ENCODE measurements at regions not wholly inside any gene's neighbourhood (a gene's known extent, or its start where the extent isn't known, plus 50 kb on each side); places are given as distances from the start of the nearest gene placed in this dataset.

DNA sequence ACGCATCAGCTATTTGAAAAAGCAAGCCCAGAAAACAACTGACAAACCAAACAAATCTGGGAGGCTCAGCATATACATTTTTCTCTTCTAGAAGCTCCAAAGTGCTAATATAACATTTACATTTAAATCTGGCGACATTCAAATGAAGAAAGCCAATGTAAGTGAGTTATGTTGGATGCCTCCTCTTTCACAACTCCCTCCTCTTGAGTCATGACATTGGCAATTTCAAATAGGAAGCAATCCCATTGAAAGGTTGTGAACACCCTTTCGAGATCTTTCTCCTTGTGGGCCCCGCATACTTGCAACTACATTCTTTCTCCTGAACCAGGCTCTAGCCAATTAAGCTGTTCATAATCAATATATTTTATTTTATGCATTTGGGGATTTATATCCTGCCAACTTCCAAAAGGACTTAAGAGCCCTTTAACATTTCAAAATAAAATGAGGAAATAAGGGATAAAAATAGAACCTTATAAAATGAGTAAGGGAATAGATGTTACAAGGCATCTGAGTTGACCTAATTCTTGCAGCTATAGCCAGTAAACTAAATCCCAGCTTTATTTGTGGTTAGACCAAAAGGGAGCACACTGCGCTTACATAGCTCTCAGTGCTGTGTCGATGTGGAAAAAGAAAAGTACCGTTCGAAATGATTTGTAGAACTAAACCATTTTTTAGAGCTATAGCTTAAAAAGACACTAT lies 129.5 kb upstream of the SESN3 start:
- no peak overlapping the region for H3K27ac ChIP-seq
- no peaks in the 10 kb centered on the region for H3K36me3 ChIP-seq
- ATAC-seq = no peak
- 90 to 93% methylated on average over 8 of the region's 8 CpGs for WGBS, 2 donors
- no peak for TF ChIP-seq CTCF (IDR thresholded peaks at IDR 0.05)
- no peaks in the 10 kb centered on the region for H3K9me3 ChIP-seq
- no peaks in the 10 kb centered on the region for H3K27me3 ChIP-seq
- FAIRE-seq = no peak
- DNase-seq = no peak
- no peak overlapping the region for H3K4me3 ChIP-seq
- peaks cover 0 to 16% (median 13%) of the 10 kb centered on the region in 3 donors for H3K4me1 ChIP-seq
- intact Hi-C loops (cut with DNase I) = no loop called here

DNA sequence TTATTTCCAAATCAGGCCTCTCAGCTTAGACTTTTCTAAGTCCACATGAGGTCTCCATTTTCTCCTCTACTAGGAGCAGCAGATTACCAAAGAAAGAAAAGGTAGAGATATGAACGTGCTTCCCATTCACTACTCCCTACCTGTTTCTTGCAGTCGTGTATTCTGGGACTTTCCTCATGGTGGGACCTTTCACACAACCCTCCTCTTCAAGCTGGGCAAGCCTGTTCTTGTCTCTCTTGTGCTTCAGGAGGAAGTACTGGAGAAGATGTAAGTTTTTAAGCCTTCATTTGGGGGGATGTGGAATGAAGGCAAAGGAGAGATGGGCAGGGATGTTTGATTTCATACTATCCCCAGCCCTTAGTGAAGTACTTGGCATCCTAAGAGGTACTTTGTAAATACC lies 128.8 kb upstream of the SESN3 start:
- peaks cover 0 to 11% (median 6%) of the 10 kb centered on the region in 3 donors for H3K4me1 ChIP-seq
- no peak overlapping the region for H3K27ac ChIP-seq
- no peak overlapping the region for H3K4me3 ChIP-seq
- no peaks in the 10 kb centered on the region for H3K36me3 ChIP-seq
- no peak for FAIRE-seq
- intact Hi-C loops (cut with DNase I) = no loop called here
- no peaks in the 10 kb centered on the region for H3K9me3 ChIP-seq
- TF ChIP-seq CTCF (IDR thresholded peaks at IDR 0.05) = no peak
- WGBS, 2 donors = 71 to 77% methylated on average over 2 of the region's 2 CpGs
- no peaks in the 10 kb centered on the region for H3K27me3 ChIP-seq
- no peak for ATAC-seq
- no peak for DNase-seq

DNA sequence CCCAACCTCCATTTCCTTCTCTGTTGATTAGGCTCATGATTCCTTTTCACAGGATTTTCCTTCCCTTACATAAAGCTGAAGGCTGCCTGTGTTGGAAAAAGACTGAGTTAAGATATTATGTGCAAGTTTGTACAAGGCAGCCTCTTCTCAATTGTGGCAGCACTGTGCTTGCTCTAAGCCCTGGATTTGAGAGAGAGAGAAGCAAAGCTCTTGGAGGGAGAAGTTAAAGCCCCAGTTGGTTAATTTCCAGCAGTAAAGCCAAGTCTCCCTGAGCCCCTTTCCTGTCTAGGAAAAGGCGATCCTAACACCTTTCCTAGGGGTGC lies 128.3 kb upstream of the SESN3 start:
- H3K27me3 ChIP-seq = no peaks in the 10 kb centered on the region
- no peak for FAIRE-seq
- WGBS, 2 donors = 94 to 98% methylated on average over 1 of the region's 1 CpG
- H3K27ac ChIP-seq = no peak overlapping the region
- intact Hi-C loops (cut with DNase I) = no loop called here
- no peaks in the 10 kb centered on the region for H3K36me3 ChIP-seq
- peaks cover 0 to 7% (median 4%) of the 10 kb centered on the region in 3 donors for H3K4me1 ChIP-seq
- no peak overlapping the region for H3K4me3 ChIP-seq
- TF ChIP-seq CTCF (IDR thresholded peaks at IDR 0.05) = no peak
- H3K9me3 ChIP-seq = no peaks in the 10 kb centered on the region
- DNase-seq = no peak
- ATAC-seq = no peak

DNA sequence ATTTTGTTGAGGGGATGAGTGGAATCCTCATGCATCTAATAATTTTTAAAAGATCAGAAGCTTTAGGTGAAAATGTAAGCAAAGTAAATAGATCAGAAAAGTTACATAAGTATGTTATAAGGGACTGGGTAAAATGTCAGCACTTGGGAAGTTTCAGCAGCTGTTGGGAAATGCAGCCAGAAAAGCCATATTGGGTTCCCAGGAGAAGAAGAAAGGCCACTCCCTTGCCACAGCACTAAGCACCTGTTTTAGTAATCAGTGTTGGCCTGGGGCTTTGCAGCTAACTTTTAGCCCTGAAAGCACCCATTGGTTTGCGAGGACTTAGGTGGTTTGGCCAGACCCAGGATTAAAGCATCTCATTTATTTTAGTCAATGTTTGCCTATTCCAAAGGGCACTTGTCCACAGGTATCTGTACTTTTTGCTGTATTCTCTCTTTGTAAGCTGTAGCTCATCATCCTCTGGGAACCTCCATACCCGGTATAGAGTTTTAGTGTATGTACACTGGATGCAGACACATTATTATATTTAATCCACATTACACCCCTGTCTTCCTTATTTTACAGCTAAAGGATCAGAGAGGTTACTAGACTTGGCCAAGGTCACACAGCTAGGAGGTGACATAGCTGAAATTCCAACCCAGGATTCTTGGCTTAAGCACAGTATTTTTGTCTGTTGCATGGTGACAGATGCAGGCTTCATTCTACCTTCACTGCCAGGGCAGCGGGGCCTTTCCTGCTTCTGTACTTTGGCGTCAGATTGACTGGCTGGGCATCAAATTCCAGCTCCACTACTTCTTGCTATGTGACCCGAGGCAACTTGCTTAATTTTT lies 127.7 kb upstream of the SESN3 start:
- intact Hi-C loops (cut with DNase I) = no loop called here
- no peaks in the 10 kb centered on the region for H3K36me3 ChIP-seq
- FAIRE-seq (no peak), ATAC-seq (peak; percentile 43 to 66 (median 52)), DNase-seq (peak in 1 of 6 donors; percentile 20)
- no peak for TF ChIP-seq CTCF (IDR thresholded peaks at IDR 0.05)
- H3K4me3 ChIP-seq = no peak overlapping the region
- H3K27me3 ChIP-seq = no peaks in the 10 kb centered on the region
- H3K27ac ChIP-seq = no peak overlapping the region
- 51 to 60% methylated on average over 5 of the region's 5 CpGs for WGBS, 2 donors
- no peaks in the 10 kb centered on the region for H3K9me3 ChIP-seq
- H3K4me1 ChIP-seq = peaks cover 0 to 4% (median under 1%) of the 10 kb centered on the region in 3 donors

DNA sequence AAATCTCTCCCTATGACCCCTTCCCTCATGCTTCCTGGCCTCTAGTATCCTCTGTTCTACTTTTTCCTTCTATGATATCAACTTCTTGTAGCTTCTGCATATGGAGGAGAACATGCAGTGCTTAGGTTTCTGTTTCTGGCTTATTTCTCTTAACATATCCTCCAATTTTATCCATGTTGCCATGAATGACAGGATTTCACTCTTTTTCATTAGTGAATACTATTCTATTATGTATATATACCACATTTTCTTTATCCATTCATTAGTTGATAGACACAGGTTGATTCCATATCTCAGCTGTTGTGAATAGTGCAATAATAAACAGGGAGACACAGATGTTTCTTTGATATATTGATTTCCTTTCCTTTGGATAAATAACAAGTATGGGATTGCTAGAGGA lies 123.3 kb upstream of the SESN3 start:
- H3K27me3 ChIP-seq = no peaks in the 10 kb centered on the region
- H3K4me1 ChIP-seq = peaks cover 0 to 4% (median 0%) of the 10 kb centered on the region in 3 donors
- no peaks in the 10 kb centered on the region for H3K36me3 ChIP-seq
- no peak overlapping the region for H3K27ac ChIP-seq
- no peak for FAIRE-seq
- intact Hi-C loops (cut with DNase I) = no loop called here
- ATAC-seq = no peak
- no peaks in the 10 kb centered on the region for H3K9me3 ChIP-seq
- DNase-seq = no peak
- no peak for TF ChIP-seq CTCF (IDR thresholded peaks at IDR 0.05)
- H3K4me3 ChIP-seq = no peak overlapping the region

Measured in pancreas (tissue), 10 donors.